ENCODE measurements at regions not wholly inside any gene's neighbourhood (a gene's known extent, or its start where the extent isn't known, plus 50 kb on each side); places are given as distances from the start of the nearest gene placed in this dataset.

DNA sequence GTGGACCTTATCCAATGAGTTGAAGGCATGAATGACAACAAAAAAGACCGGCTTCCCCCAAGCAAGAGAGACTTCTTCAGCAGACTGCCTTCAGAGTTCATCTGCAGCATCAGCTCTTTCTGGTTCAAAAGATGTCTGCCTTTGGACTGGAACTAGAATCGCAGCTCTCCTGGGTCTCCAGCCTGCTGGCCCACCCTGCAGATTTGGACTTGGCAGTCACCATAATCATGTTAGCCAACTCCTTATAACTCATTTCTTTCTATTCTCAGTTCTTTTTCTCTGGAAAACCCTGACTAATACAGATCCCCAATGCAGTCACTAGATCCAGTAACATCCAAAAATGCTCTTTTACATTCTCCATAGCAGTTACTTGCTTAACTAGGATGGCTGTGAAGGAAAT is 89.2 kb upstream of the MARK1 start:
- TF ChIP-seq CTCF (optimal IDR thresholded peaks at IDR 0.05 in 1 of 3, IDR thresholded peaks at IDR 0.05 in 1 of 3, conservative IDR thresholded peaks at IDR 0.05 in 1 of 3; ENCODE audit: extremely low read depth in 1 of 3, insufficient read depth in 2 of 3, low read length in 3 of 3), result no peak
- no peak for TF ChIP-seq EZH2 (IDR thresholded peaks at IDR 0.05; ENCODE audit: low read length)
